HG03575 (cell line): ENCODE measurements at regions not wholly inside any gene's neighbourhood (a gene's known extent, or its start where the extent isn't known, plus 50 kb on each side); places are given as distances from the start of the nearest gene placed in this dataset.

Experiments
- ATAC-seq: cut with Tn5 transposase; IDR thresholded peaks from one replicate; pipeline ENCODE4 v1.9.1; 2021; ENCODE audit not compliant: unreplicated experiment, insufficient number of reproducible peaks, low FRiP score; ENCODE audit errors: extremely low read depth

DNA sequence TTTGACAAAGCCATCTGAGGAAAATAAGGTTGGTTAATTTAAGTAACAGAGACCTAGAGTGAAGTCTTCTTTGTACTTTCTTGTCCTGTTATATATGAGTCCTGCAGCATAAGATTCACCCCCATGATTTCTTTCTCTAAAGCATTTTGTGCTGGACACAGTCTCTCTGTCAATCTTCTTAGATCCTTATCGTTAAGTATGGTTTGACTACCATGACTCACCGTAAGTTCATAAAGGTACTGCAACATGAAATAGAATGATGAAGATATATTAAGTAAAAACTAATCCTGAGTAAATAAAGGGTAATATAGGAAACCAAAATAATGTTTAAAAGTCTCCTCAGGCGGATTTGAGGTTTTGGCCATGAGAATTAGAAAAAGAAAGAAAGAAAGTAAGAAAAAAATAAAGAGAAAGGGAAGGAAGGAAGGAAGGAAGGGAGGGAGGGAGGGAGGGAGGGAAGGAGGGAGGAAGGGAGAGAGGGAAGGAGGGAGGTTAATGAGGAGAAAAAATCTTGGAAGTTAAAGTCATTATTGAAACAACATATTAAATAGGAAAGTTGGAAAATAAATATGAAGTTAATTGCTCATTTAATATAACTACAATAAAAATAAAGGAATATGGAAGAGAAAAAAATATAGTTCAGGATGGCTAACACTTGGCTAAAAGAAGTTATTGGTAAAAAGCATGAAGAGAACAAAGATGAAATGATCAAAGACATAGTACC lies 980.3 kb upstream of the CDH2 start:
- ATAC-seq = no peak

DNA sequence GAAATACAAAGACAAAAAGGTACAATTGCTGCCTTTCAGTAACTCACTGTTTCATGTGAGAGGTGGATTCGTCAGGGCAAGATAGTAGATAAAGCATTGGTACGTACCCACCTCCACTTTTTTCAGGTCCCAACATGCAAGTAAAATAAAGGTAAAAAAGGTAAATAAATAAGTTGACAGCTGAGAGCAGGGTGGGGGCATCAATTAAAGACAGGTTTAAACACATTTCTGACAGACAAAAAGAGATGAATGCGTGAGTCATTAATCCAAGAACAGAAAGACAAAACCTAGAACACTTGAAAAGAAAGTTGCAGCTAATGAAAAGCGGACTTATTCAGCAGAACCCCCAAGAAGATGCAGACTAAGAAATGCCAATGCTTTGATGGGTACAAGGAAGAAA lies 979.6 kb upstream of the CDH2 start:
- ATAC-seq = no peak

DNA sequence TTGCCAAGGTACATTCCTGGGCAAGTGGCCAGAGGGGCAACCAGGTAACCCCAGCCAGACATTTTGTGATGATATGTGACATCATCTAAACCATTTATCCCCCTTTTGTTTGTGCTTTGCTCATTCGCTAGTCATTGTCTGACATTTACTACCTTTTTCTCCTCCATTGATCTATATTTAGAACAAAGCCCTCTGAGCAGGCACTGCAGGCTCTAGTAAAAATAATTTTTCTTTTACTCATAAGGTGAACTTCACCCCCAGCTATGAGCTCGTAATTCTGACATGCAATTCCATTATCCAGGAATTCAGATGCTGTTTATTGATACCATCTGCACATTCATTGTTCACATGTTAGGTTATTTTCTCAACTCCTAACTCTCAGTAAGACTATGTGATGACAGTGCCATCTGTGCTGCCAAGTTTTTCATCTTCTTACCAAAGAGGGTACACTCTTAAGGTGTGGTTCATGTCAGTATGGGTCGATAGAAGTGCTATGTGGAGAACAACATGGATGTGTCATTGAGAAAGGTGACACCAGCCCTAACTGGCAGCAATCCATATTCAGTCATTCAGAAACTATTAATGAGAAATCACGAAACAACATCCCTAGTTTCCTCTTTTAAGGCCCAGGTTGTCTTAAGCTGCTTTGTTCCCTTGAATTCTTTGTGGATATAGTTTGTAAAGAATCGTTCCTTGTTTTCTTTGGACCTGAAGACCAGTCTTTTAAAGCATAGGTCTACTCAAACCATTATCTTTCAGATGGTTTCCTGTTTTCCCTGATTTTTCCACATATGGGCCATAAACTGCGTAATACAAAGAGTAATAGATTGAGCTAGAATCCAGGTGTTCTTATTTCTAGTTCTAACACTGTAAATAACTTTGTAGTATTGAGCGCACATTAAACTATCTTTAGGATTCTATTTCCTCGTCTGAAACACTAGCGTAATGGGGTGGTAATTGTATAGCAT lies 978.1 kb upstream of the CDH2 start:
- ATAC-seq = no peak

DNA sequence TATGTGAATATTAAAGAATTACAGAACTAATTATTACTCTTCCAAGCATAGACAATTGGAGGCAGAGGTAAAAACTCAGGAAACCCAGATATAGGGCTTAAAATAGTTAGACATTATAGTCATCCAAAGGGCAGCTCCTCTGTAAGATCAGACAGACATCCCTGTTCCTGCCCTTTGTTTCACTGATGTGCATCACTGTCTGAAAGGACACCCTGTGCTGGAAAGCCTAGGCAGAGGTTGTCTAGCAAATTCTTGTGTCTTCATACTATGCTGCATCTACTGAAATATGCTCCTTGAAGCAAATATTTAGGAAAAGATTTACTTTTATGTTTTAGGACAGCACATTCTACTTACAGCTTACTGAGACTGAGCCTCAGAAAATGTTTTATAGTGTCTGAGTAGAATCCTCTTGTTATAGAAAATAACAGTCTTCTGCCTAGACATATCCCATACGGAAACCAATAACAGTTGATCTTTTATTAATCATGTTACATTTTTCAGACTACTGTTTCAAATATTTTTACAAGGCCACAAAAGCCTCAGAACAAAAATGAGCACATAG lies 977.3 kb upstream of the CDH2 start:
- no peak for ATAC-seq

DNA sequence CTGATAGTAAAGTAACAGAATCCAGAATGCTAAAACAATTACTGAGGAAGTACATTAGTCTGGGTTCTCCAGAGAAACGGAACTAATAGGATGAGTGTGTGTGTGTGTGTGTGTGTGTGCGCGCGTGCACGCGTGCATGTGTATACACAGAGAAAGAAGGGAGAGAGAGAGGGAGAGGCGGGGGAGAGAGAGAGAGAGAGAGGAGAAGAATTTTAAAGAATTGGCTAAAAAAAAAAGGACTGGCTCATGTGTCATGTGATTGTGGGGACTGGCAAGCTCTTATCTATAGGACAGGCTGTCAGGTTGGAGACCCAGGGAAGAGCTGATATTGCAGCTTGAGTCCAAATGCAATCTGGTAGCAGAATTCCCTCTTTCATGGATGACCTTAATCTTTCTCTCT lies 976.2 kb upstream of the CDH2 start:
- ATAC-seq = no peak

DNA sequence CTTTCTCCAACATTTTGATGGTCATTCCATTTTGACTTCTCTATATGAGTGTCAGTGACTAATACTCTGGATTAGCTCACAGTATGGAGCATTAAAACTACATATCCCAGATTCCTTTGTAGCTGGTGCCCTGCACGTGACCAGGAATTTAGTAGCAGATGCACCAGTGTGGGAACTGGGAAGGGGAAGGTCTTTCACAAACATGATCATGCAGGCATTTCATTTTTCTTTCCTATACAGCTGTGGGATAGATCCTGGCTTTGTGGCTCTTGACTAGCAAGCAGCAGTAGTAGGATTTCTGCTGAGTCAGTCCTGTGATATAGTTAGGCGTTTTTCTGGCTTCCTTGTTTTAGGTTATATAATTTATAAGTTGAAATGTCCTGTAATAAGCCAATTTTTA lies 971.0 kb upstream of the CDH2 start:
- ATAC-seq = no peak

DNA sequence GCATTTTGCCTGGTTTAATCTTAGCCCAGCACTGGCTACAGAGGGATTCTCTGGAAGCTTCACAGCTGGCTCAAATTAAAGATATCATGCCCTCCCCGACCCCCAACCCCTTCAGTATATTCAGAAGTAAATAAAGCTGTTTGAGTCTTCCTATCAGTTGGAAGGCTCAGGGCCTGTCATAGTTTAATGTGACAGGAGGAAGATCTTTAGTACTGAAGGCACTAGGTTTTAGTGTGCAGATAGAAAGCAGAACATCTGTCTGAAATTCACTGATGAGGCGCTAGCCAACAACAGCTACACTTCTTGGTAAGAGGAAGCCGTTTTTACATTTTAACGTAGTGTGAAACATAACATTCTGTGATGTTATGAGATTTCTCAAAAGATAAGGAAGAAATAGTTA lies 969.1 kb upstream of the CDH2 start:
- no peak for ATAC-seq

DNA sequence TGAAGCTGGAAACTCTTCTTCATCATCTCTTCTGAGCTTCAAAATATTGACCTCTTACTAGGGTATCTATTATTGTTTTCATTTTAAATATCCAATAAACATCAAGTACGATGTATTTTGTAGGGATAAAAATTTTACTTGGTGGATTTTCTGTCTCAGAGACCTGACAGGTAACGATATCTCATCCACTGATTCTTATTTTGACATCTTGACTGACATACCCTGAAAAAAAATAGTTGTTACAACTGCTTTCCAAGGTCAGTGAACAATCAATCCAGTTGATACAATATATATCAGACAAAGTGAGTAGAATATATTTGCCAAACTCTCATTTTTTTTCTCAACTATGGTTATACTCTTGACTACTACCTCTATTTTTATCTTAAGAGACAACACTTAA lies 963.7 kb upstream of the CDH2 start:
- no peak for ATAC-seq

DNA sequence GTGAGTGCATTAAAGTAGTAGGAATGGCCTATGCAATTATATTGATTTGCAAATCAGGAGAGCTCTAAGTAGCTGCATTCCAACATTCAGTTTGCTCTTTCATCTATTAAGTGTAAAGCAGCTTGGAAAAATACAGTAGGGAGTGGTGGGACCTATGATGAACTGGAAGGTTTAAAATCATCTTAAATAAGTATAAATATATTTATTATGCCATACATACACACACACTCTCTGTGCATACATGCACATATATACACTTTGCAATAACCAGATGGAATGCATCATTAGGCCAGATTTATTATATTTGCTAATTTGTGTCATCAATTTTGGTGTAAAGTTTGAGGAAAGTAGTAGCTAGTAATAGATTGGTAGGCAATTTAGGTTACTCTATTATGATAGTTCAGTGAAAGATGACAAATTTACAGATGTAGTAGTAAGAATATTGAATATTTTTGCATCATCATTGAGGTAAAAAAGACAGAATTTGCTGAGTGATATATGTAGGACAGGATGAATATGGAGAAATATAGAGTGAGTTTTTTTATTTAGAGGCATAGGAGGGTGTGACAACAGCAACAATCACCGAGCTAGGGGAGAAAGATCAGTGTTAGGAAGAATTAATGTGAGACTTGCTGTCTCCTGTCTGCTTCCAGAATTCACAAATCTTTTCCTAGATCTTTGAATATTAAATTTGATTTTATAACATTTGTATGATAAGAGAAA lies 961.0 kb upstream of the CDH2 start:
- ATAC-seq = no peak

DNA sequence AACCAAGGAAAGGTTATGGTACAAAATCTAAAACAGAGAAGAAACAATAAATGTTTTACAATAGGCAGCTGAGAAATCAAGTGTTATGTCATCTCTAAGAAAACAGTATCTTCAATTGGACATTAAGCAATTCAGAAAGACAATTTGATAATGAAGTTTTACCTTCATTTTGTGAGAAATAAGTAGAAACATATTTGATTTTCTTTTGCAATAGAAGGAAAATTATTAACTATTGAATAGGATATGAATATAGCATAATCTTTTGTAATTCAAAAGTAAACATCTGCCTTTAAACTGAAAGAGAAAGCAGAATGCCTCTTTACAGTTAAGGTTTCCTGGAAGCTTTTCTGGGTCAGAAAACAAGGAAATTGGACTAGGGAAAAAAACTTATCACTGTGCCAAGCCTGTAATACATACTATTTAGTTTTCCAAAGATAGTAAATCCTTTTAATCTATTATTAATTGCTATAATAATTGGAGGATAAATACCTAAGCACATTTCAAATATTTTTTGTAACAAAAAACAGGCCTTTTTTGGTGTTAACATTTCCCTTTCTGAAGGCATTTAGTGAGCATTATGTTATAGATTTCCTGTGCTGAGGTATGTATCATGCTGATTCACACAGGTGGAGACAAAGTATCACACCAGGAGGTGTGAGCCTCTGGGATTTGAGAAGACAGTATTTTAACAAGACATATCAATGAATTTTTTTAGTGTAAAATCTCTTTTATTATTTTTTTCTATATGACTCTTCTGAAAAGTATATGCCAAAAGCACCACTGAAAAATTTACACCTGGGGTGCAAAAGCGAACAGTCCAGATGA lies 947.0 kb upstream of the CDH2 start:
- no peak for ATAC-seq

DNA sequence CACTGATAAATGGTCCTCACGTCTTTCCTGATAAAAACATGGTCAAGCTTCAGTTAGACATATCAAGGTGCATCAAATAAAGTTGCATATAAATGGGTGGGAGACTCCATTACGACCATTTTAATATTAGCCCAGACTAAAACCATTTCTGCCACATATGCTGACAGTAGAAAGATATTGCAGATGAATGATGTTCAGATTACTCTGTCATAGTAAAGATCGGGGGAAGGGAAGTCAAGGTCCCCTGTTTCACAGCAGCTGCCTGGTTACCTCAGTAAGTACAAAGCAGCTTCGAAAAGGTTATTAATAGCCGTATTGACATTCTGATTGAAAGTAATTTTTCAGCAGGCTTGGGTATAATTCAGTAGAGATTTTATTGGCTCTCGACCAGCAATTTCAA lies 927.7 kb upstream of the CDH2 start:
- ATAC-seq = no peak

DNA sequence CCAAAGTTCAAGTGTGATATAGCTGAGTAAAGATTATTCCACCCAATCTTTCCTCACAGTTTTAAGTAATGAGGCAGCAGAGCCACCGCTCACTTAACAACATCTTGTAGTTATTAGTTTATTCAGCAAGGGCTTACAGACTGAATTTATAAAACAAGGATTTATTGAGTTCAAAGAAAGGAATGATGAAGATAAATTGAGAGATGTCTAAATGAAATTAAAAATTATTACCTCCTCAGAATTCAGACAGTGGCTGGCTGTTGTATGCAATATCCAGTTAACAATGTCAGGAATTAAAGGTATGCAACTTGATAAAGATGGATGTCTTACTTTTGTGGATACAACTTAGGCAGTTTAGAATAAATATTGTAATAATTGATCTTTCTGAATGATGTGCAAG lies 927.3 kb upstream of the CDH2 start:
- ATAC-seq = no peak

DNA sequence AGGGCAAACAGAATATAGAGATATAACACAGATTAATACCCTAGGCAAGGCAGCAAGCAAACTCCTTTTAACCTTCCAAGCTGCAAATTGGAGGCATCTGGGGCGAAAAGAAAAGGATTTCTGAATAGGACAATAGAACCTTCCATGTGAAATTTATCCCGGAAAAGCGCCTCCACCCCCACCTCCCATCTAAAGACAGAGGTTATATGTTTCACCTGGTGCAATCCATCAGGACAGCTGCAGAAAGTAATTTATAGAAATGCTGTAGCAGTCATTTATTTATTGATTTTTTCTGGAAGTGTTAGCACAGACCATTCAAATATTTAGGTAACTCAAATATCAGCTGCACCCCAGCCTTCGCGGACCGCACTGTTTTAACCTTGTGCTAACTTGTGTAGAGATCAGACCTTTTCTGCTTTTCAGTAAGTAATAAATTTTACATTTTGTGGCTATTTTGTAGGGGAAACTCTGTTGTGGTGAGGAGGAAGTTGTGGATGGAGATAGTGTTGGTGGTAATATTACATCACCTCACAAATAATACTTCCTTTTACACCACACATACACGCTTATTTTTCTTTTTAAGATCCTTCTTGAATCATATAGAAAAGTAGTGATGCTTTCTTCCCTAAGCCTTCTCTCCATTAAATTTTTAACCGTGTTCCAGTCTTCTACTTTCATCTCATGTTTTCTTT lies 919.3 kb upstream of the CDH2 start:
- no peak for ATAC-seq

DNA sequence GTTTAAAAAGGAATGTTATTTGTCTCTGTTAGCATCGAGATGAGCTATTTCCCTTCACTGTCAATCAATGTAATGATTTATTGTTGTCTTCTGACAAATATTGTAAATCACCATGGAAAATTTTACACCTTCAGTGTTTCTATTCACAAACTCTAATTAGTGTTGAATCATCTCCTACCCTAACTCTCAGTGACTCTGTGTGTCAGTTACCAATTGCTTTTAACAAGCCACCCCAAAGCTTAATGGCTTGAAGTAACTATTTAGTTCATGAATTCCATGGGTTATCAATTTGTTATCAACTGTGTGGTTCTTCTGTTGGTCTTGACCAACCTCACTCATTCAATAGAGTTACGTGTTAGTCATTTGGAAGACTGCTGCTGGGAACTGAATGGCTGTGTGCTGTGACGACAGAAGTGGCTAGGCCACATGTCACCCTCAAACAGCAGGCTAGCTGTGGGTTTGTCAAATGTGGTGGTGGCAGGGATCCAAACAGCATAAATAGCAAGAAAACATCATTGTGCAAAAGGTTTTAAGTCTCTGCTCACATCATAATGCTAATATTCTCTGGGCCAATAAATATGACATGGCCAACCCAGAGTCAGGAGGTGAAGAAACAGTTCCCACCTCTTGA lies 910.8 kb upstream of the CDH2 start:
- no peak for ATAC-seq

DNA sequence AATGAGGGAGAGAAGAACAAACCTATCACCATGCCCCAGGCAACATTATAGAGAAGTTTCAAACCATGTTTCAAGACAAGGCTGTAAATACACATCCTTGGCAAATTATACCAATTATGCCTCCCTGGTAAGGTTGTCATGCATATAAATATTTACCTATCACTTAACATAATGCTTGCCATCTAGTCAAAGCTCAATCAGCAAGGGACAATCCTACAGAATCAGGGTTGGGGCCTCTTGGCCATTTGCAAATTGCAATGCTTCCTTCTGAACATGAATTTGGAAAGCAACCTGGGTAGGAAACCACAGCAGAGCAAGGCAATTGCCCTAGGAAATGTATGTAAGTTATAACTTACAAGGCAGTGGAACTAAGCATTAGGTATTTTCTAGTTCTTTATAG lies 907.2 kb upstream of the CDH2 start:
- ATAC-seq = no peak

DNA sequence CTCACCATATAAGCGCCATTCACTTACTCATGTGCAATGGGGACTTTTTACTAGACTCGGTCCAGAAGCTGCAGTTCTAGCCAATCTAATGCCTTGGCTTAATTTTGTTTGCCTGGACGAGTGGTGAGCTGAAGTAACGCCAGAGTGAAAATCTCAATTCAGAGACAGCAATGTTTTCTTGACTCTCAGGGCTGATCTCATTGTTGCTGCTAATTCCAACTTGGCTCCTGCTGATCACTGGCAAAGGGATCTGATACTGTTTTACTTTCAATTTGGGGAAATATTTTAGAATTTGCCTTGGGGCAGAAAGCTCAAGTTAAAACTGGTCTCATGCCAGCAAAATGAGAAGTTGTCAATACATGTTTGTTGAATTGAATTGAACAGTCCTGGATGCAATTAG lies 906.6 kb upstream of the CDH2 start:
- no peak for ATAC-seq

DNA sequence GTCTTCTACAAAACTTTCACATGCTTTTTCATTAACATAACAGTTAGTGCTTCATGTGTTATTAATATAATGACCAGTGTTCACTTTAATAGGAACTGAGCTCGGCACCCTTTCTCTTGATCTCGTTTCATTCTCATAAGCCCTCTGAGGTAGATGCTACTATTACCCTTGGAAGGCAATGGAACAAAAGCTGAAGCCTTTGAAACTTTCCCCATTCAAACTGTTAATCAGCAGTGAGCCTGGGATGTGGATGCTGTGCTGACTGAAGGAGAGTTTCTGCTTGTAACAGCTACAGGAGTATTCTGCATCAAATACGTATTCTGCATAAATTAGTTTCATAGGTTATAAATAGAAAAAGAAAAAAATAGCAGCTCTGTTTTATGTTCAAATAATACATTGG lies 904.0 kb upstream of the CDH2 start:
- ATAC-seq = no peak

DNA sequence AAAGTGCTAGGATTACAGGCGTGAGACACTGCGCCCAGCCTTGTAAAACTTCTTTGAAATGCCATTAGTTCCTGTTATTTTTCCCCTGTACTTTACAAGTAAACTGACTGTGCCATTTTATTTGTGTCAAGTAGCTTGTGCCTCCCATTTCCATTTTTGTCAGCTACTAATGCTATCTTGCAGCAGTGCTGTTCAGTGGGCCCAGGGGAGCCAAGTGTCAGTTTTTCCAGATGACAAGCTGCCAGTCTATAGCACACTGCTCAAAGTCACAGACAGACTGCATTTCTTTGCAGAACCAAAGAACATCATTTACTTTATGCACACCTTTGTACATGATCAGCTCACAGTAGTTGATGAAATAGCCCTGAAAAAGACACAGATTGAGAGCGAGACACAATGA lies 901.3 kb upstream of the CDH2 start:
- no peak for ATAC-seq
